ENCODE measurements at regions not wholly inside any gene's neighbourhood (a gene's known extent, or its start where the extent isn't known, plus 50 kb on each side); places are given as distances from the start of the nearest gene placed in this dataset.
"Not testable (repeated sequence)": the region's sequence is repeated elsewhere in the genome, so short reads cannot be mapped to it uniquely, and the experiment has no call there.

- H3K4me3 ChIP-seq; H3K27me3 ChIP-seq (ENCODE audit: control insufficient read depth in 3 of 3, insufficient read depth in 3 of 3, low read length in 2 of 3); DNase-seq; H3K9ac ChIP-seq (ENCODE audit: insufficient read depth in 1 of 2, low read length in 2 of 2); H3K36me3 ChIP-seq (ENCODE audit: control insufficient read depth in 4 of 4, insufficient read depth in 4 of 4, low read length in 4 of 4); H3K4me1 ChIP-seq (ENCODE audit: control insufficient read depth in 5 of 5, insufficient read depth in 5 of 5, low read length in 5 of 5); H3K27ac ChIP-seq (ENCODE audit: low read depth in 1 of 2, low read length in 1 of 2); ATAC-seq (ENCODE audit: insufficient read depth, low FRiP score): not testable (repeated sequence)
- no CpG with 5 or more reads among the region's 58 CpGs for WGBS, 2 donors
- peaks cover 0 to 29% (median 10%) of the 10 kb centered on the region in 4 donors for H3K9me3 ChIP-seq (ENCODE audit: control insufficient read depth in 4 of 4, insufficient read depth in 3 of 4, low read length in 3 of 4)
These were observed 1533.5 kb upstream of the TPTE start for GRCh38 chr21:8987896-8988295.

GRCh38 chr21:8988696-8989095, 1532.7 kb upstream of the TPTE start:
- Histone ChIP-seq H3K27me3 (ENCODE audit: control insufficient read depth in 3 of 3, insufficient read depth in 3 of 3, low read length in 2 of 3) (peaks cover 0 to 12% (median 0%) of the 10 kb centered on the region in 3 donors), H3K4me1 (ENCODE audit: control insufficient read depth in 5 of 5, insufficient read depth in 5 of 5, low read length in 5 of 5) (no peaks in the 10 kb centered on the region), H3K27ac (ENCODE audit: low read depth in 1 of 2, low read length in 1 of 2) (no peak overlapping the region), H3K36me3 (ENCODE audit: control insufficient read depth in 4 of 4, insufficient read depth in 4 of 4, low read length in 4 of 4) (no peaks in the 10 kb centered on the region), H3K9me3 (ENCODE audit: control insufficient read depth in 4 of 4, insufficient read depth in 3 of 4, low read length in 3 of 4) (peaks cover 0 to 37% (median 12%) of the 10 kb centered on the region in 4 donors), H3K9ac (ENCODE audit: insufficient read depth in 1 of 2, low read length in 2 of 2) (no peak overlapping the region), H3K4me3 (no peak overlapping the region)
- TF ChIP-seq CTCF (IDR thresholded peaks at IDR 0.05; ENCODE audit: control extremely low read depth, extremely low read depth): no peak
- DNase-seq (no peak), ATAC-seq (ENCODE audit: insufficient read depth, low FRiP score) (no peak)
- WGBS, 2 donors: 66 to 74% methylated on average over 9 of the region's 9 CpGs

- Histone ChIP-seq H3K9ac (ENCODE audit: insufficient read depth in 1 of 2, low read length in 2 of 2) (no peak overlapping the region), H3K4me3 (no peak overlapping the region), H3K9me3 (ENCODE audit: control insufficient read depth in 4 of 4, insufficient read depth in 3 of 4, low read length in 3 of 4) (peaks cover 0 to 38% (median 12%) of the 10 kb centered on the region in 4 donors), H3K4me1 (ENCODE audit: control insufficient read depth in 5 of 5, insufficient read depth in 5 of 5, low read length in 5 of 5) (no peaks in the 10 kb centered on the region), H3K27ac (ENCODE audit: low read depth in 1 of 2, low read length in 1 of 2) (no peak overlapping the region), H3K36me3 (ENCODE audit: control insufficient read depth in 4 of 4, insufficient read depth in 4 of 4, low read length in 4 of 4) (no peaks in the 10 kb centered on the region), H3K27me3 (ENCODE audit: control insufficient read depth in 3 of 3, insufficient read depth in 3 of 3, low read length in 2 of 3) (peaks cover 0 to 17% (median 0%) of the 10 kb centered on the region in 3 donors)
- peak; percentile 16 for ATAC-seq (ENCODE audit: insufficient read depth, low FRiP score)
- WGBS, 2 donors: 41 to 47% methylated on average over 6 of the region's 6 CpGs
- DNase-seq: no peak
- no peak for TF ChIP-seq CTCF (IDR thresholded peaks at IDR 0.05; ENCODE audit: control extremely low read depth, extremely low read depth)
These were observed 1532.1 kb upstream of the TPTE start for GRCh38 chr21:8989261-8989711.

- no peak for DNase-seq
- H3K27me3 ChIP-seq (ENCODE audit: control insufficient read depth in 3 of 3, insufficient read depth in 3 of 3, low read length in 2 of 3): peaks cover 0 to 19% (median 0%) of the 10 kb centered on the region in 3 donors
- no peak overlapping the region for H3K9ac ChIP-seq (ENCODE audit: insufficient read depth in 1 of 2, low read length in 2 of 2)
- no peak overlapping the region for H3K27ac ChIP-seq (ENCODE audit: low read depth in 1 of 2, low read length in 1 of 2)
- no peak overlapping the region for H3K4me3 ChIP-seq
- TF ChIP-seq CTCF (IDR thresholded peaks at IDR 0.05; ENCODE audit: control extremely low read depth, extremely low read depth): no peak
- no peaks in the 10 kb centered on the region for H3K36me3 ChIP-seq (ENCODE audit: control insufficient read depth in 4 of 4, insufficient read depth in 4 of 4, low read length in 4 of 4)
- ATAC-seq (ENCODE audit: insufficient read depth, low FRiP score): no peak
- 56 to 67% methylated on average over 16 of the region's 16 CpGs for WGBS, 2 donors
- H3K4me1 ChIP-seq (ENCODE audit: control insufficient read depth in 5 of 5, insufficient read depth in 5 of 5, low read length in 5 of 5): no peaks in the 10 kb centered on the region
- H3K9me3 ChIP-seq (ENCODE audit: control insufficient read depth in 4 of 4, insufficient read depth in 3 of 4, low read length in 3 of 4): peaks cover 0 to 39% (median 12%) of the 10 kb centered on the region in 4 donors
These were observed 1531.6 kb upstream of the TPTE start for GRCh38 chr21:8989721-8990325.
